ENCODE measurements at regions not wholly inside any gene's neighbourhood (a gene's known extent, or its start where the extent isn't known, plus 50 kb on each side); places are given as distances from the start of the nearest gene placed in this dataset.

DNA sequence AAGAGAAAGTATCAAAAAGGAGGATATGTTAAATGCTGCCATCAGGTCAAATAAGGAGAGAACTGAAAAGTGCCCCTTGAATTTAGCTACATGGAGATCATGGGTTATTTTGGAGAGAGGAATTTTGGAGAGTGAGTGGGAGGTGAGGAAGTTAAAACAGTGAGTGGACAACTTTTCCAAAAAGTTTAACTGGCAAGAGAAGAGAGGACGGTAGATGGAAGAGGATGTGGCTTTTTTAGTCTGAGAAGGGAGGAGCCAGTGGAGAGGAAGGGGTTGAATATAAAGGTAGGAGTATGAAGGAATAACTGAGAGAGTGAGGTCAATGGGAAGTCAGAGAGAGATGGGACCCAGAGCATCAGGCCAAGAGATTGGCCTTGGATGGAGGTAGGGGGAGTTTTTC lies 62.5 kb upstream of the NFE2L2 start:
- H3K4me3 ChIP-seq (ENCODE audit: low read length, poor library complexity, severe bottlenecking): peak overlapping the region; percentile 19
- no peaks in the 10 kb centered on the region for H3K9me2 ChIP-seq (replicated peaks; ENCODE audit: low read depth, low read length)
- H3K9ac ChIP-seq (ENCODE audit: low read depth, low read length, poor library complexity, severe bottlenecking): no peak overlapping the region
- no peaks in the 10 kb centered on the region for H4K20me1 ChIP-seq (ENCODE audit: insufficient read depth, low read length, poor library complexity, severe bottlenecking)
- TF ChIP-seq, protein P1, sequence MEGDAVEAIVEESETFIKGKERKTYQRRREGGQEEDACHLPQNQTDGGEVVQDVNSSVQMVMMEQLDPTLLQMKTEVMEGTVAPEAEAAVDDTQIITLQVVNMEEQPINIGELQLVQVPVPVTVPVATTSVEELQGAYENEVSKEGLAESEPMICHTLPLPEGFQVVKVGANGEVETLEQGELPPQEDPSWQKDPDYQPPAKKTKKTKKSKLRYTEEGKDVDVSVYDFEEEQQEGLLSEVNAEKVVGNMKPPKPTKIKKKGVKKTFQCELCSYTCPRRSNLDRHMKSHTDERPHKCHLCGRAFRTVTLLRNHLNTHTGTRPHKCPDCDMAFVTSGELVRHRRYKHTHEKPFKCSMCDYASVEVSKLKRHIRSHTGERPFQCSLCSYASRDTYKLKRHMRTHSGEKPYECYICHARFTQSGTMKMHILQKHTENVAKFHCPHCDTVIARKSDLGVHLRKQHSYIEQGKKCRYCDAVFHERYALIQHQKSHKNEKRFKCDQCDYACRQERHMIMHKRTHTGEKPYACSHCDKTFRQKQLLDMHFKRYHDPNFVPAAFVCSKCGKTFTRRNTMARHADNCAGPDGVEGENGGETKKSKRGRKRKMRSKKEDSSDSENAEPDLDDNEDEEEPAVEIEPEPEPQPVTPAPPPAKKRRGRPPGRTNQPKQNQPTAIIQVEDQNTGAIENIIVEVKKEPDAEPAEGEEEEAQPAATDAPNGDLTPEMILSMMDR (conservative IDR thresholded peaks at IDR 0.05; ENCODE audit: low read length): no peak
- TF ChIP-seq EZH2phosphoT487 (IDR thresholded peaks at IDR 0.05; ENCODE audit: borderline replicate concordance): no peak
- no peaks in the 10 kb centered on the region for H3F3A ChIP-seq (ENCODE audit: low read depth)
- H3K27me3 ChIP-seq (ENCODE audit: insufficient read depth, low read length, poor library complexity, severe bottlenecking): no peaks in the 10 kb centered on the region
- no peaks in the 10 kb centered on the region for H3K79me2 ChIP-seq (ENCODE audit: insufficient read depth, low read length)
- H3K36me3 ChIP-seq (ENCODE audit: insufficient read depth, low read length): no peaks in the 10 kb centered on the region
- peaks cover 12% of the 10 kb centered on the region for H3K4me1 ChIP-seq (ENCODE audit: insufficient read depth, low read length, poor library complexity, severe bottlenecking)
- H3K4me2 ChIP-seq (ENCODE audit: low read depth, low read length, poor library complexity, severe bottlenecking): peak overlapping the region; percentile 50
- H2AFZ ChIP-seq (ENCODE audit: low read length): peak overlapping the region; percentile 40; the same call in 1 of the 2 replicates
- no peaks in the 10 kb centered on the region for H3K9me3 ChIP-seq (ENCODE audit: insufficient read depth, low read depth, low read length)

DNA sequence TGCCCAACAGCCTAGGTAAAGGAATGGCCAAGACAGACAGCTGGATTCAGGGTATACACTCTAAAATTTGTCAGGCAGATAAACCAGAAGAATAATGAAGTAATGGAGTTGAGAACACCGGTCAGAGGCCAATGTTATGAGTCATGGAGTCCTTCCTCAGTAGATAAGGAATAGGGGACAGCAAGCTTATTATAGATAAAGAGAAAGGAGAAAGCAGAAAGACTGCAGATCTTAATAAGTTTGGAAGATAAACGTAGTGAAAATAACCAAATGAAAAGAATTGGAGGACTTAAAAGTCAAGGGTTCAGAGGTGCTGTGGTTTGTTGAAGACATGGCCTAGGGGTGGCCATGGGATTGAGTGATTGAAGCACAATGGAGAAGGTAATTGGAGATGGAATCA lies 63.5 kb upstream of the NFE2L2 start:
- TF ChIP-seq, protein P1 (conservative IDR thresholded peaks at IDR 0.05; ENCODE audit: low read length): no peak
- no peak for TF ChIP-seq EZH2phosphoT487 (IDR thresholded peaks at IDR 0.05; ENCODE audit: borderline replicate concordance)
- Histone ChIP-seq H4K20me1 (ENCODE audit: insufficient read depth, low read length, poor library complexity, severe bottlenecking) (no peaks in the 10 kb centered on the region), H3K79me2 (ENCODE audit: insufficient read depth, low read length) (no peaks in the 10 kb centered on the region), H3K4me3 (ENCODE audit: low read length, poor library complexity, severe bottlenecking) (no peak overlapping the region), H3K4me2 (ENCODE audit: low read depth, low read length, poor library complexity, severe bottlenecking) (no peak overlapping the region), H2AFZ (ENCODE audit: low read length) (no peak overlapping the region), H3K4me1 (ENCODE audit: insufficient read depth, low read length, poor library complexity, severe bottlenecking) (peaks cover 15% of the 10 kb centered on the region), H3K9ac (ENCODE audit: low read depth, low read length, poor library complexity, severe bottlenecking) (no peak overlapping the region), H3K36me3 (ENCODE audit: insufficient read depth, low read length) (no peaks in the 10 kb centered on the region), H3F3A (ENCODE audit: low read depth) (no peaks in the 10 kb centered on the region), H3K27me3 (ENCODE audit: insufficient read depth, low read length, poor library complexity, severe bottlenecking) (no peaks in the 10 kb centered on the region), H3K9me2 (replicated peaks; ENCODE audit: low read depth, low read length) (no peaks in the 10 kb centered on the region), H3K9me3 (ENCODE audit: insufficient read depth, low read depth, low read length) (no peaks in the 10 kb centered on the region)

DNA sequence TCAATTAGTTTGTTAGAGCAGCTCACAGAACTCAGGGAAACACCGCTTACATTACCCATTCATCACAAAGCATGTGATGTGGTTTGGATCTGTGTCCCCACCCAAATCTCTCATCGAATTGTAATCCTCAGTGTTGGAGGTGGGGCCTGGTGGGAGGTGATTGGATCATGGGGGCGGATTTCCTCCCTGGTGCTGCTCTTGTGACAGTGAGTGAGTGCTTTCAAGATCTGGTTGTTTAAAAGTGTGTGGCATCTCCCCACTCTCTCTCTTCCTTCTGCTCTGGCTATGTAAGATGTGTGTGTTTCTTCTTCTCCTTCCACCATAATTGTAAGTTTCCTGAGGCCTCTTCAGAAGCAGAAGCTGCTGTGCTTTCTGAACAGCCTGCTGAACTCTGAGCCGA lies 63.5 kb upstream of the AGPS start:
- no peak overlapping the region for H3K4me2 ChIP-seq (ENCODE audit: low read depth, low read length, poor library complexity, severe bottlenecking)
- no peak overlapping the region for H3K4me3 ChIP-seq (ENCODE audit: low read length, poor library complexity, severe bottlenecking)
- no peaks in the 10 kb centered on the region for H4K20me1 ChIP-seq (ENCODE audit: insufficient read depth, low read length, poor library complexity, severe bottlenecking)
- H2AFZ ChIP-seq (ENCODE audit: low read length): no peak overlapping the region
- H3K36me3 ChIP-seq (ENCODE audit: insufficient read depth, low read length): no peaks in the 10 kb centered on the region
- H3K4me1 ChIP-seq (ENCODE audit: insufficient read depth, low read length, poor library complexity, severe bottlenecking): peaks cover 15% of the 10 kb centered on the region
- no peaks in the 10 kb centered on the region for H3K9me3 ChIP-seq (ENCODE audit: insufficient read depth, low read depth, low read length)
- H3K79me2 ChIP-seq (ENCODE audit: insufficient read depth, low read length): no peaks in the 10 kb centered on the region
- H3F3A ChIP-seq (ENCODE audit: low read depth): no peaks in the 10 kb centered on the region
- TF ChIP-seq, protein P1 (conservative IDR thresholded peaks at IDR 0.05; ENCODE audit: low read length): no peak
- no peak for TF ChIP-seq EZH2phosphoT487 (IDR thresholded peaks at IDR 0.05; ENCODE audit: borderline replicate concordance)
- H3K9ac ChIP-seq (ENCODE audit: low read depth, low read length, poor library complexity, severe bottlenecking): no peak overlapping the region
- no peaks in the 10 kb centered on the region for H3K9me2 ChIP-seq (replicated peaks; ENCODE audit: low read depth, low read length)
- H3K27me3 ChIP-seq (ENCODE audit: insufficient read depth, low read length, poor library complexity, severe bottlenecking): no peaks in the 10 kb centered on the region

Measured in Loucy (cell line).